HG03139 (cell line): ENCODE measurements at regions not wholly inside any gene's neighbourhood (a gene's known extent, or its start where the extent isn't known, plus 50 kb on each side); places are given as distances from the start of the nearest gene placed in this dataset.
A peak's percentile ranks its signal among the peaks of the same experiment; 100 is the strongest.
"Not testable (repeated sequence)": the region's sequence is repeated elsewhere in the genome, so short reads cannot be mapped to it uniquely, and the experiment has no call there.

Experiments used
- ATAC-seq: cut with Tn5 transposase; IDR thresholded peaks from one replicate; pipeline ENCODE4 v1.9.1; 2021; ENCODE audit not compliant: unreplicated experiment

- ATAC-seq = no peak
Observed at GRCh38 chrX:131821945-131822622, 201.0 kb upstream of the STK26 start.

DNA sequence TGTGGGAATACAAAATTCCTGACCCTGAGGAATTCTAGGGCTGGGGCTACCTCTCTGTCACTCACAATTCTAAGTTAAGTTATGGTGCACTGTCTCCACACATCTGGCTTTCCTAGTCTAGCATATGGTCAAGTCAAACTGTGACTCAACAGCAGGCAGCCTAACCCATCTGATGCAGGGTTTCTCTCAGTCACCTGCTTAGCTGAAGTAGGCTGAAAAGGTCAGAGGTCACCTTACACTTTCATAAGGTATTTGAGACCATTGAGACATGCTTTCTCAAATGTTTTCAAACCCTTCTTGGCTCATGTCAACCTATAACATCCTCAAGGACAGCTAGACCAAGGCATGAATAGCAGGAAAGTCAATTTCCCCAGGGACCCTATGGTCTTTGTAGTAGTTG lies 196.5 kb upstream of the STK26 start:
- ATAC-seq = no peak

GRCh38 chrX:131827935-131828334 lies 195.2 kb upstream of the STK26 start:
- peak; percentile 60 for ATAC-seq

GRCh38 chrX:131828482-131828881 lies 194.6 kb upstream of the STK26 start:
- ATAC-seq = no peak

DNA sequence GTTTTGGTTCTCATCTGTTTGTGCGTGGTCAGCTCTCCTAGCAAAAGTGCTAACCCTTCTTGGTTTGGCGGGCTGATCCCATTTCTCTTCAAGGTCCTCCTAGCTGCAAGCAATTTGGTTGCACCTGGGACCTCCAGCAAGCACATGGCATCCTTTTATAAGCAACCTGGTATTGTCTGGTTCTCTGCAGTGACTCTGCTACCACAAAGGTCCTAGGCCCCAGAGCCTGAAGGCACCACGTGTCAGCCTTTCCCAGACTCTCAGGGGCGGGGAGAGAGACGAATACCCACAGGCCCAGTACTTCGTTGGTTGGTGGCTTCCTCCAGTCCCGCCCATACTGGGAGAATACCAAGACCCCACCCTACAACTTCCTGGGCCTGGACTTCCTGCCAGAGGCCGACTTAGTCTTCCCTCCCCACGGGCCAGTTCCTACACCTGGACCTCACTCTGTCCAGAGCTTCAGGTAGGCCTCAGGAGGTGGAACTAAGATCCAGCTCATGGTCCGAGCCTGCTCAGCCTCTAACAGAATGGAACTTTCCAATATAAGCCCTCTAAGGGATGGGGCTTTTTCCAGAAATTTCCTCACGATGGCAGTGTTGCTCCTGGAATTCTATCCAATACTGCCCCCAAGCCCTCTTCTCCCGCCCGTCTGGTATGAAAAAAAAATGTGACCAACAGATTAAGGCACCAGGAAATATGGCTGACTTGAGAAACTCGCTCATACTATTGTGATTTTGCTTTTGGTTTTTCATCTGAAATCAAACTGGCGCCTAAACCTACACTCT lies 192.5 kb upstream of the STK26 start:
- peak; percentile 77 for ATAC-seq

GRCh38 chrX:131831185-131831520 lies 191.9 kb upstream of the STK26 start:
- no peak for ATAC-seq

DNA sequence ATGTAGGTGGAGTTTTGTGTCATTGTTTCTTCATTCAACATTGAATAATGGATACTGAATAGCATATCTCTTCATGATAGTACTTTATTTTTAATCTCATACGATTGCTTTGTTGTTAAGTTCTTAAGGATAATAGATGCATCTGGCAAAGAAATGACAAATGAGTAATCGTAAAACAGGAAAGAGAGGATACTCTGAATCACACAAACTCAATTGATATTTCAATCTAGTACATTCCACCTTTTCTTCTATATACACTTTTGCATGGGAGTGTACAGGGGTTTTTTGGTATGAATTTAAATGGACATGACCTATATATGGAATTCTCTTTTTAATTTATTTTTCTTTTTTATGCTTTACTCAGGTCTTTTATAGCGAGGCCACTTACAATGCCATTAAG lies 186.9 kb upstream of the STK26 start:
- no peak for ATAC-seq

- ATAC-seq = no peak
Observed at GRCh38 chrX:131837325-131837724, 185.8 kb upstream of the STK26 start.

DNA sequence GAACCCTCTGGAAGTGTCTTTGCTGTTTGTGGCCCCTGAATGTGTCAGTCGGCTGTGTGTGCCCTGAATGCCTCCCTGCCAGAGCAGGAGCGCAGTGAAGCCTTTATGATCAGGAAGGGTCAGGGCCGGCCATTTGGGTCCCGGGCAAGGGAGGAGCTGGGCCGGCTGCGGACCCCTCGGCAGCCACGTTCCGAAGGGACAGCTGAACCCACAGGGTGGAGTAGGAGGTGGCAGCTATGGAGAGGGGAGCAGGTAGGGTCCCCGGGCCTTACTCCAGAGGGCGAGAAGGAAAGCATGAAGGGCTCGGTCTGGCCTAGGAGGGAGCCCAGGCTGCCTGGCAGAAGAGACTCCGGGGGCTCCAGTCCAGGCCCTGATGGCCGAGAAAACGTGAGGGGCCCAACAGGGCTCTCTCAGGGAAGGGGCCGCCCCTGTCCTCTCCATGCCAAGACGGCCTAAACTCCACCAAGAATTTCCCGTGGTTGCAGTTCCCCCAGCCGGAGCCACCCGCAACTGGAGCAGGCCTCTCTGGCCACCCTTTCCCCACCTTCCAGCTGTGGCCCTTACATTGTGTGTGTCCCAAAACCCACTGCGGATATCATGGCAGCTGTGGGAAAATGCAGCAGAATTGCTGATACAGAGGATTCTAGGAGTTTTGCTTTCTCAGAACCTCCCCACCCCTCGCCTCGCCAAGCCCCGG lies 182.2 kb upstream of the STK26 start:
- ATAC-seq = no peak

- peak; percentile 81 for ATAC-seq
Observed at GRCh38 chrX:131841496-131842437, 181.3 kb upstream of the STK26 start.

- ATAC-seq = no peak
Observed at GRCh38 chrX:131843987-131844386, 179.1 kb upstream of the STK26 start.

GRCh38 chrX:131845201-131845600 lies 177.9 kb upstream of the STK26 start:
- ATAC-seq = no peak

DNA sequence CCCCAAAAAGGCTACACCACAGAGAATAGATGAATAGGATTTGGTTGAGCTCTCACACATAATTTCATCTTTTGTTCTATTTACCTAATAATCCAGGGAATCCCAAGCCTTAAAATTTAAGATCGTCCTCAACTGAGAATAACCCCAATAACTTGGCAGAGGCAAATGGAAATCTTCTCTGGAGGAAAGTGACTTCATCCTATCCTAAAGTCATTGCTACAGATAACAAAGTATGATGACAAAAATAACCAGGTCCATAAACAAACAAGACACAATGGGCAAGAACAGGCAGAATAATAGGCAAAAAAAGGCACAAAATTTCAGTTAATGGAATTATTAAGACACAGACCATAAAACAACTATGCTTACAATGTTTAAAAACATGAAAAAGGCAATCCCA lies 177.3 kb upstream of the STK26 start:
- no peak for ATAC-seq

DNA sequence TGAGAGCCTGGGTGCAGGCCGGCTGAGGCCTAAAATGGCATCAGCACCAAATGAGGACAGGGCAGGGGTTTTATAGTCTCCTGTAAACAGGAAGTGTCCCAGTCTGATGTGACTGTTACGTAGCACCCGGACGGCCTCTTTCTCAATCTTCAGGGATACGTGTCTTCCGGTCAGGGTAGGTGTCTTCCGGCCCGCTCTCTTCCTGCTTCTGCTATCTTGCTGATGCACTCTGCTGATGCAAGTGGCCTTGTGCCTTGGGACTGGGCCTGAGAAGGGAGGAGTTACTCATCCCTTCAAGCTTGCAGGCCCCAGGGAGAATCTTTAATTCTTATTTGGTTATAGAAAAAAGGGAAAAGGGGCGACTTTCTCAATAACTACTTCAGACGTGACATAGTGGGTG lies 172.1 kb upstream of the STK26 start:
- not testable (repeated sequence) for ATAC-seq

GRCh38 chrX:131853440-131853839 lies 169.7 kb upstream of the STK26 start:
- ATAC-seq = no peak

DNA sequence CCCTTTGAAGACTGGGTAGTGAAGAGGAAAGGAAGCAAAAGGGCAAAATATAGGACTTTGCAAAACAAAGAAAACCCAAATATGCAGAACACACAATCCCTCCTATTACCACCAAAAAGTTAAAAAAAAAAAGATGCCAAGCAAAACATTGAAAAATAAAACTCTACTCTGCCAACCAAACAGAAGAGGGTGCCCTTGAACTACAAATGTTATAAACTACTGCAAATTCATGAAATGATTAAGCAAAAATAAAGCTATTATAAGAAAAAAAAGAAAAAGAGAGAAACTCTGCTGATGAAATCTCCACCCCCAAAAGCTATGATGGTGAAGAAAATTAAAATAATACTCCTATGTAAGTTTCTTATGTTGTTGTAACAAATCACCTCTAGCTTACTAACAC lies 168.5 kb upstream of the STK26 start:
- ATAC-seq = no peak

GRCh38 chrX:131861088-131861787 lies 161.9 kb upstream of the STK26 start:
- no peak for ATAC-seq

DNA sequence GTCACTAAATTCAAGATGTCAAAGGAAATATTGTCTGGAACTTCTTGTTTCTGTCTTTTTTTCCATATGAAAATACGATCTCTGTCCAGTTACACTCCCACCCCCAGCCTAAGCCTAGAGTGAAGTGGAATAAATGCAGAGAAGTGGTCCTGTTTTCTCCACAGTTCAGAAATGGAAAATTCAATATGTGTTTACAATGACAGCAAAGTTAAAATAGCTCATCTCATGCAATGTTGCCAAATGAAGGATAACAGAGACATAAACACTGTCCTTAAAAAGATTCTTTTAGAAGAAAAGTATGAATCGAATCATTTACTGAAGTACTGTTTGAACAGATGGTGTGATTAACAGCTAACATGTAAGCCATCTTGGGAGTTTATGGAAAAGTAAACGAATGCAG lies 160.8 kb upstream of the STK26 start:
- no peak for ATAC-seq

- ATAC-seq = no peak
Observed at GRCh38 chrX:131869182-131869581, 153.9 kb upstream of the STK26 start.

DNA sequence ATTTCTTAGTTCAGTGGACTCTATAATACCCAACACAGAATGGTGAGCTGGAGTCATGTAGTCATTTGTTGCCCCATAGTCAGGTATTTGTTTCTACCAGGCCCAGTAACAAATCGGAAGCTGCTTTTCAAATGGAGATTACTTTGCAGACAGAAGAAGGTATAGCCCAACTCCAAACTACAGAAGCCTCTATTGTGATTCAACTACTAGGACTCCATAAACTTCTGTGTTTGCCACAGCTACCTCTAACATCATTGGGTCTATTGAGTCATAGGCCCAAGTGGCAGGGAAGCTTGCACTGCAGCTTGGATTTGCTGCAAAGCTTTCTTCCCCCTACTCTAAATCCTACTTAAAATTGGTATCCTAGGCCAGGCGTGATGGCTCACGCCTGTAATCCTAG lies 148.8 kb upstream of the STK26 start:
- no peak for ATAC-seq
